NCI-H1930 (cell line): ENCODE measurements at regions not wholly inside any gene's neighbourhood (a gene's known extent, or its start where the extent isn't known, plus 50 kb on each side); places are given as distances from the start of the nearest gene placed in this dataset.
"Not testable (repeated sequence)": the region's sequence is repeated elsewhere in the genome, so short reads cannot be mapped to it uniquely, and the experiment has no call there.

ENCODE experiments used
- DNase-seq, 2 experiments: peaks; one replicate each; lab custom pipeline; 2025; lab: John Stamatoyannopoulos, UW

DNA sequence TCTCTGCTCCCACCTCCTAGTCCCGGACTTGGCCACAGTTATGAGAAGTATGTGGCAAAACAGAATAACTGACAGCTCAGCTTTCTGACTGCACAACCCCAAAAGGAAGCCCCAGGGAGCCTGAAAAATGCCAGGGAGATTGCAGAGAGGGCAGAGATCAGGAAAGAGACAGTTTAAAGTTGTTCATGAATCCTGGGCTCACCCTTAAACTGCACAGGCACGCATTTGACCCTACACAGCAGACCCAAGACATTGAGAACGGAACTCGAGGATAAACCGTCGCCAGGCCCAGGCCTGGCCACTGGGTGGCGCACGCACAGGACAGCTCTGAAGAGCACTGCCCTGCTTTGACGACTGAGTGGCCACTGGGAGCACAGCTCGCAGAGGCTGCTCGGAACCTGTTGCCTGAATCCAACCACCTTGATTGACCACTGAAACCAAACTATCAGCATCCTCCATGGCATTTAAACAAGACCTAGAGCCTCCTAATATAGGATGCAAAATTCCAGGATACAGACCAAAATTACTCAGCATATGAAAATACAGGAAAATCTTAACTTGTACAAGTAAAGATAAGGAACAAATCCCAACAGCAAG lies 114.0 kb downstream of the C16orf95 start:
- peak; percentile 3 to 45 for DNase-seq

GRCh38 chr16:87206646-87207451 lies 110.3 kb downstream of the C16orf95 start:
- no peak for DNase-seq

- DNase-seq: no peak
Measured at GRCh38 chr16:87207509-87207908, 109.7 kb downstream of the C16orf95 start.

DNA sequence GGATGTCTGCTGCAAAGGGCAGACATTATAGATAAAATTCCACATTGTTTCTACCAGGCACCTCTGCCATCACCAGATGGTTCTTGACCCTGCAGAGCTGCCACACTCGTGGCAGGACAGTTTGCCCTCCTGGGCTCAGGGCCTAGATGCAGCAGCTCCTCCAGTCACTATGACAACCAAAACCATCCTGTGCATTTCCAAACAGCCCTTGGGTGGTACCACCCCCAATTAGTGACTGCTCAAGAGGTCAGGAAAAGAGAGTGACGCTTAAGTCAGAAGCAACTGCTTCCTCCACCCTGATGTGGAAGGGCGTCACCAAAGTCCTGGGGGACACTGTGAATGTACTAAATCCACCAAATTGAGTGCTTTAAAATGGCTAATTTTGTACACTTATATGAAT lies 109.2 kb downstream of the C16orf95 start:
- no peak for DNase-seq

- DNase-seq: not testable (repeated sequence)
Measured at GRCh38 chr16:87208968-87209367, 108.2 kb downstream of the C16orf95 start.

DNA sequence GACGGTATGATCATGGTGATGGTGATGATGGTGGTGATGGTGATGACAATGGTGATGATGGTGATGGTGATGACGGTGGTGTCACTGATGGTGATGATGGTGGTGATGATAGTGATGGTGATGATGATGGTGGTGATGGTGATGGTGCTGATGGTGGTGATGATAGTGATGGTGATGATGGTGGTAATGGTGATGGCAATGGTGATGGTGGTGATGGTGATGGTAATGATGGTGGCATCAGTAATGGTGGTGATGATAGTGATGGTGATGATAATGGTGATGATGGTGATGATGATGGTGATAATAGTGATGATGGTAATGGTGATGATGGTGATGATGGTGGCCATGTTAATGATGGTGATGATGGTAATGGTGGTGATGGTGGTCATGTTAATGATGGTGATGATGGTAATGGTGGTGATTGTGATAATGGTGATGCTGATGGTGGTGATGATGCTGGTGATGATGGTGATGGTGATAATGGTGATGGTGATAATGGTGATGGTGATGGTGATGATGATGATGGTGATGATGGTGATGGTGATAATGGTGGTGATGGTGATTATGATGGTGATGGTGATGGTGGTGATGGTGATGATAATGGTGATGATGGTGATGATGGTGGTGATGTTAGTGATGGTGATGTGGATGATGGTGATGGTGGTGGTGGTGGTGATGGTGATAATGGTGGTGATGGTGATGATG lies 107.2 kb downstream of the C16orf95 start:
- no peak for DNase-seq

- no peak for DNase-seq
Measured at GRCh38 chr16:87210894-87211293, 106.3 kb downstream of the C16orf95 start.

DNA sequence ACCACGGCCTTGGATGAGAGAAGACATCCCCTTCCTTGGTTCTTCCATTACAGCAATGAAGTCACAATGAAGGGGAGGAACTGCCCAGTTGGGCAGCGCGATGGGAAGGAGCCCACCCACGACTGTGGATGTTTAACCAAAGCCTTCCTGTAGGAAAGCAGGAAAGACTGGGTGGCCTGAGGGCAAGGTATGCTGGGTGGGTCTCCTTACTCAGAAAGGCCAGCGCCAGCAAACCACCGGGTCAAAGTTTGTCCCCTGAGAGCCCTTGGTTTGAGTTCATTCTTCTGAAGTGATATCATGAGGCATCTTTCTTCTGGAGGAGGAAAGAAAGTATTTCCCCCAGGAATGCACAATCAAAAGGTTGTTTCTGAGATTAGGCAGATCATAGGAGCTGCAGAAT lies 105.2 kb downstream of the C16orf95 start:
- DNase-seq: no peak

- DNase-seq: no peak
Measured at GRCh38 chr16:87213536-87213935, 103.7 kb downstream of the C16orf95 start.

GRCh38 chr16:87216148-87216840 lies 100.9 kb downstream of the C16orf95 start:
- no peak for DNase-seq

- DNase-seq: no peak
Measured at GRCh38 chr16:87216841-87217275, 100.3 kb downstream of the C16orf95 start.

GRCh38 chr16:87217802-87218201 lies 99.4 kb downstream of the C16orf95 start:
- not testable (repeated sequence) for DNase-seq

GRCh38 chr16:87218281-87219055 lies 98.7 kb downstream of the C16orf95 start:
- DNase-seq: no peak

- no peak for DNase-seq
Measured at GRCh38 chr16:87219287-87219909, 97.8 kb downstream of the C16orf95 start.

DNA sequence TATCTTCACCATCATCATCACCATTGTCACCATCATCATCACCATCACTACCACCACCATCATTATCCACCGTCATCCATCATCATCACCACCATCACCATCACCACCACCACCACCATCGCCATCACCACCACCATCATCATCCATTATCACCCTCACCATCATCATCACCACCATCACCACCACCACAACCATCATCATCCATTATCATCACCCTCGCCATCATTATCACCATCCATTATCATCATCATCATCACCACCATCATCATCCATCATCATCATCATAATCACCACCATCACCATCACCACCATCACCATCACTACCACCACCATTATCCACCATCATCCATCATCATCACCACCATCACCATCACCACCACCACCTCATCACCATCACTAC lies 95.6 kb downstream of the C16orf95 start:
- no peak for DNase-seq

GRCh38 chr16:87222335-87222734 lies 94.9 kb downstream of the C16orf95 start:
- DNase-seq: no peak

DNA sequence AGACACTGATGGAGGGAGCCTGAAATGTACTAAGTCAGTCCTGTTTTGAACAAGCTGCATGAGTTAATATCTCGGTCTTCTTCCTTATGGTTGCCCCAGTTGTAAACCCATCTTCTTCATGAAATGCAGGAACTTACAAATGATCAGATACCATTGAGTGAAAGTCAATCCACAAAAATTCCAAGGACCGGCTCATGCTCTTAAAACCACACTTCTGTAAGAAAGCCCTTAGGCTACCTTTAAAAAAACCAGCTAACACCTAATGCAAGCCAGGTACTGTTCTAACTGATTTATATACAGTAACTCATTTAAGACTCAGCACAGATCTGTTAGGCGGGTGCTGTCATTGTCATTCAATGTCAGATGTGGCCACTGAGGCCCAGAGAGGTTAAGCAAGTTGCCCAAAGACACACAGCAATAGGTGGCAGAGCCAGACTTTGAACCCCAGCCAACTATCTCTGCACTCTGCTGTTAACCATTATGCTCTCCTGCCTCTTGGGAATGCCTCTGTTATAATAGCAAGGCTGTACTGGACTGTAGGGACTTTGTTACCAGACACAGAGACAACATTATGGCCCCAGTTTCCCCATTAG lies 93.4 kb downstream of the C16orf95 start:
- no peak for DNase-seq

DNA sequence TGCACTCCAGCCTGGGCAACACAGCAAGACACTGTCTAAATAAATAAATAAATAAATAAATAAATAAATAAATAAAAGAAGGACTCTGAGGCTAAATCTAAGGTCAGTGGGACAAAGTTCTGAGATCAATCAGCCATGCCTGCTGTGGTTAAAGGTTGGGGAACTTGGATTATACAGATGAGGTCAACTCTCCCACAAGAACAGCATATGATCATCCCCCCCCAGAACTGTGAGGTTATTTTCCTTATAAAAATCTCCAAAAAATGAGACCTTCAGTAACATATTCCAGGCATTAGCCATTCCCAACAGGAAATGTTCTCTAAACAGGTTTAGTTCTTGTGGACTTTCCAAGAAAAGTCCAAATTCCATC lies 90.3 kb downstream of the C16orf95 start:
- DNase-seq: no peak

- no peak for DNase-seq
Measured at GRCh38 chr16:87227296-87227951, 89.8 kb downstream of the C16orf95 start.

DNA sequence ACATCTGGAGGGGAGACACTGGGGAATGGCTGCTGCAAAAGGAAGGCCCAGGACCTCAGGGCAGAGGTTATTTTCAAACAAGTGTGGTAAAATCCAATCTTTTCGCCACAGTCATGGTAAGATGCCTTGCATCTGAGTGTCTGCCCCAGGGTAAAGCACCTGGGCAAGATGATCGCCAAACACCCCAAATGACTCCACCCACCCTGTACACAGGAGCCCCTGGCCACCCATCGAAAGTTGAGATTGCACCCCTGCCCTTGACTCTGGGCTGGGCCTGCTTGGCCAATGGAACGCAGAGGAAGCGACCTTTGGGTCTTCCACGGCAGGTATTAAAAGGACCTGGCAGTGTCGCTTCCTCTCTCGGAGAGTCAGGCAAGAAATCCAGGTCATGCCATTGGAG lies 88.8 kb downstream of the C16orf95 start:
- DNase-seq: no peak
